Common myeloid progenitor, CD34-positive (primary cell): ENCODE measurements at regions not wholly inside any gene's neighbourhood (a gene's known extent, or its start where the extent isn't known, plus 50 kb on each side); places are given as distances from the start of the nearest gene placed in this dataset.

Experiments
- CTCF ChIA-PET: fragments of 350-600 bp; sonication (Branson Sonifier 250); formaldehyde crosslinking; loops from one replicate; lab custom pipeline; 2021; ENCODE audit warnings: antibody characterized with exemption; lab: Charles Lee
- POLR2A ChIA-PET: fragments of 350-600 bp; sonication (Branson Sonifier 250); formaldehyde crosslinking; loops from one replicate; lab custom pipeline; 2021; ENCODE audit warnings: antibody characterized with exemption; lab: Charles Lee
- DNase-seq, 3 donors: peaks; one replicate each; pipeline versions ENCODE4 v3.0.0 to v3.0.0-alpha.2; 2013
- H3K27ac ChIP-seq, 2 experiments: 1 replicate in 1 of 2; 2 replicates in 1 of 2; pipeline ENCODE4 v1.7.0; 2013; ENCODE audit warnings: inconsistent platforms in 2 of 2, low read length in 2 of 2, mild to moderate bottlenecking in 2 of 2, low read depth in 1 of 2, moderate library complexity in 1 of 2; ENCODE audit not compliant: severe bottlenecking in 2 of 2, insufficient read depth in 1 of 2, poor library complexity in 1 of 2
- H3K27me3 ChIP-seq, 5 experiments: replicated peaks in 2 of 5; 1 replicate in 3 of 5; 2 replicates in 2 of 5; pipeline versions ENCODE4 v1.6.1 to v1.7.0; 2013; ENCODE audit warnings: low read length in 4 of 5, mild to moderate bottlenecking in 2 of 5, moderate library complexity in 2 of 5, inconsistent platforms in 1 of 5; ENCODE audit not compliant: insufficient read depth in 5 of 5, control insufficient read depth in 4 of 5
- H3K36me3 ChIP-seq, 4 experiments: 1 replicate in 2 of 4; 2 replicates in 2 of 4; pipeline versions ENCODE4 v1.6.1 to v1.7.0; 2013; ENCODE audit warnings: low read length in 3 of 4, control low read depth in 1 of 4, mild to moderate bottlenecking in 1 of 4; ENCODE audit not compliant: control insufficient read depth in 4 of 4, insufficient read depth in 4 of 4
- H3K4me1 ChIP-seq, 4 experiments: 1 replicate in 3 of 4; 2 replicates in 1 of 4; pipeline versions ENCODE4 v1.6.1 to v1.7.1; 2013; ENCODE audit warnings: low read length in 3 of 4, mild to moderate bottlenecking in 3 of 4, control low read depth in 1 of 4, inconsistent platforms in 1 of 4, moderate library complexity in 1 of 4; ENCODE audit not compliant: control insufficient read depth in 4 of 4, insufficient read depth in 4 of 4; ENCODE audit errors: control extremely low read depth in 1 of 4
- H3K4me3 ChIP-seq, 7 experiments: 1 replicate in 4 of 7; 2 replicates in 3 of 7; pipeline versions ENCODE4 v1.5.1 to v1.7.0; 2013; ENCODE audit warnings: mild to moderate bottlenecking in 7 of 7, low read length in 6 of 7, moderate library complexity in 6 of 7, inconsistent platforms in 2 of 7, low read depth in 2 of 7, control low read depth in 1 of 7; ENCODE audit not compliant: insufficient read depth in 4 of 7, control insufficient read depth in 1 of 7; ENCODE audit errors: extremely low read depth in 1 of 7
- H3K9me3 ChIP-seq, 5 experiments: 1 replicate in 4 of 5; 2 replicates in 1 of 5; pipeline versions ENCODE4 v1.6.1 to v1.7.1; 2013; ENCODE audit warnings: low read length in 4 of 5, mild to moderate bottlenecking in 2 of 5, inconsistent platforms in 1 of 5, low read depth in 1 of 5, moderate library complexity in 1 of 5; ENCODE audit not compliant: control insufficient read depth in 4 of 5, insufficient read depth in 2 of 5; ENCODE audit errors: control extremely low read depth in 1 of 5
- WGBS: methylation state at CpG from one replicate; pipeline ENCODE4 v1.1.5; 2013; ENCODE audit not compliant: insufficient coverage; 5-methylcytosine and 5-hydroxymethylcytosine counted together

- peaks cover 4 to 27% (median 10%) of the 10 kb centered on the region in 4 experiments for H3K4me1 ChIP-seq
- CTCF ChIA-PET: no interaction called here
- DNase-seq: no peak
- H3K27me3 ChIP-seq: no peaks in the 10 kb centered on the region
- H3K4me3 ChIP-seq: no peak overlapping the region
- no peaks in the 10 kb centered on the region for H3K36me3 ChIP-seq
- 100% methylated on average over 1 of the region's 4 CpGs for WGBS
- POLR2A ChIA-PET: no interaction called here
- H3K27ac ChIP-seq: no peak overlapping the region
- no peaks in the 10 kb centered on the region for H3K9me3 ChIP-seq
These were observed 68.3 kb upstream of the DACH1 start for GRCh38 chr13:71935166-71935840.

- peaks cover 0 to under 1% (median 0%) of the 10 kb centered on the region in 5 experiments for H3K9me3 ChIP-seq
- no CpG with 5 or more reads among the region's 2 CpGs for WGBS
- H3K27me3 ChIP-seq: no peaks in the 10 kb centered on the region
- H3K27ac ChIP-seq: no peak overlapping the region
- DNase-seq: no peak
- POLR2A ChIA-PET: interaction anchor here (0.5 kb wide), 1 partner anchor 19 kb away, joined by 4 read pairs; no protein-coding TSS in a partner anchor
- no peaks in the 10 kb centered on the region for H3K4me1 ChIP-seq
- H3K4me3 ChIP-seq: no peak overlapping the region
- H3K36me3 ChIP-seq: no peaks in the 10 kb centered on the region
- CTCF ChIA-PET: interaction anchor here (0.8 kb wide), 1 partner anchor 12 kb away, joined by 3 read pairs; no protein-coding TSS in a partner anchor
These were observed 57.9 kb upstream of the DACH1 start for GRCh38 chr13:71924931-71925330.

GRCh38 chr13:71922194-71922593 lies 55.2 kb upstream of the DACH1 start:
- no peaks in the 10 kb centered on the region for H3K4me1 ChIP-seq
- no peak overlapping the region for H3K27ac ChIP-seq
- H3K36me3 ChIP-seq: no peaks in the 10 kb centered on the region
- no peaks in the 10 kb centered on the region for H3K27me3 ChIP-seq
- no peaks in the 10 kb centered on the region for H3K9me3 ChIP-seq
- no peak overlapping the region for H3K4me3 ChIP-seq
- no peak for DNase-seq
- ChIA-PET CTCF (no interaction called here), POLR2A (no interaction called here)
- 100% methylated on average over 1 of the region's 1 CpG for WGBS
